Activated gamma-delta T cell treated with Interleukin-2 at 50 U/mL for 16 hours (primary cell): ENCODE measurements at regions not wholly inside any gene's neighbourhood (a gene's known extent, or its start where the extent isn't known, plus 50 kb on each side); places are given as distances from the start of the nearest gene placed in this dataset.

Experiments
- DNase-seq: peaks from one replicate; pipeline ENCODE4 v3.0.0-alpha.2; 2020

- no peak for DNase-seq
Observed at GRCh38 chr13:104436555-104436954, 1370.3 kb upstream of the SLC10A2 start.

GRCh38 chr13:104431895-104432294, 1365.7 kb upstream of the SLC10A2 start:
- no peak for DNase-seq

GRCh38 chr13:104426435-104426834, 1360.2 kb upstream of the SLC10A2 start:
- no peak for DNase-seq

- no peak for DNase-seq
Observed at GRCh38 chr13:104422668-104423067, 1356.5 kb upstream of the SLC10A2 start.

- no peak for DNase-seq
Observed at GRCh38 chr13:104416973-104417372, 1350.8 kb upstream of the SLC10A2 start.

- DNase-seq = no peak
Observed at GRCh38 chr13:104414771-104415170, 1348.6 kb upstream of the SLC10A2 start.

- no peak for DNase-seq
Observed at GRCh38 chr13:104414181-104414580, 1348.0 kb upstream of the SLC10A2 start.

- DNase-seq = no peak
Observed at GRCh38 chr13:104411141-104411765, 1345.0 kb upstream of the SLC10A2 start.

- DNase-seq = no peak
Observed at GRCh38 chr13:104408733-104409132, 1342.5 kb upstream of the SLC10A2 start.

GRCh38 chr13:104404325-104404724, 1338.1 kb upstream of the SLC10A2 start:
- no peak for DNase-seq

- no peak for DNase-seq
Observed at GRCh38 chr13:104389691-104390090, 1323.5 kb upstream of the SLC10A2 start.

- no peak for DNase-seq
Observed at GRCh38 chr13:104387510-104387909, 1321.3 kb upstream of the SLC10A2 start.

GRCh38 chr13:104385404-104385803, 1319.2 kb upstream of the SLC10A2 start:
- no peak for DNase-seq

- no peak for DNase-seq
Observed at GRCh38 chr13:104382951-104383350, 1316.7 kb upstream of the SLC10A2 start.

- no peak for DNase-seq
Observed at GRCh38 chr13:104376588-104376987, 1310.4 kb upstream of the SLC10A2 start.

GRCh38 chr13:104375614-104376013, 1309.4 kb upstream of the SLC10A2 start:
- DNase-seq = no peak

- no peak for DNase-seq
Observed at GRCh38 chr13:104372095-104372655, 1306.0 kb upstream of the SLC10A2 start.

- no peak for DNase-seq
Observed at GRCh38 chr13:104365430-104365829, 1299.2 kb upstream of the SLC10A2 start.

- no peak for DNase-seq
Observed at GRCh38 chr13:104357672-104358354, 1291.6 kb upstream of the SLC10A2 start.

GRCh38 chr13:104357174-104357573, 1291.0 kb upstream of the SLC10A2 start:
- no peak for DNase-seq

GRCh38 chr13:104355041-104355670, 1288.9 kb upstream of the SLC10A2 start:
- DNase-seq = no peak

- no peak for DNase-seq
Observed at GRCh38 chr13:104327211-104327610, 1261.0 kb upstream of the SLC10A2 start.

- no peak for DNase-seq
Observed at GRCh38 chr13:104326523-104326922, 1260.3 kb upstream of the SLC10A2 start.

GRCh38 chr13:104321756-104322155, 1255.5 kb upstream of the SLC10A2 start:
- no peak for DNase-seq
